Upper lobe of right lung (tissue), 1 donor: ENCODE measurements at regions not wholly inside any gene's neighbourhood (a gene's known extent, or its start where the extent isn't known, plus 50 kb on each side); places are given as distances from the start of the nearest gene placed in this dataset.
"Not testable (repeated sequence)": the region's sequence is repeated elsewhere in the genome, so short reads cannot be mapped to it uniquely, and the experiment has no call there.

Source experiments
- ATAC-seq: fragments of 200-7000 bp; cut with Tn5 transposase; one replicate; pipeline ENCODE4 v1.9.1; 2020; ENCODE audit warnings: mild to moderate bottlenecking, moderate library complexity
- DNase-seq: peaks from one replicate; pipeline ENCODE4 v3.0.0-alpha.2; 2020
- H3K27ac ChIP-seq: fragments of 200-600 bp; one replicate; pipeline ENCODE4 v1.8.0; 2022
- H3K27me3 ChIP-seq: fragments of 200-600 bp; one replicate; pipeline ENCODE4 v1.8.0; 2022; ENCODE audit warnings: mild to moderate bottlenecking
- H3K36me3 ChIP-seq: fragments of 200-600 bp; one replicate; pipeline ENCODE4 v1.8.0; 2022
- H3K4me1 ChIP-seq: fragments of 200-600 bp; one replicate; pipeline ENCODE4 v1.8.0; 2022
- H3K4me3 ChIP-seq: fragments of 200-600 bp; one replicate; pipeline ENCODE4 v1.8.0; 2022; ENCODE audit warnings: mild to moderate bottlenecking
- H3K9me3 ChIP-seq: fragments of 200-600 bp; one replicate; pipeline ENCODE4 v1.8.0; 2022
- intact Hi-C: fragments of 100-400 bp; cut with DNase I; formaldehyde crosslinking; loops from one replicate; pipeline ENCODE4 v1.11.0; 2022
- TF ChIP-seq, protein P1 (sequence below): fragments of 200-600 bp; IDR thresholded peaks from one replicate; pipeline ENCODE4 v1.8.0; 2022; ENCODE audit warnings: antibody characterized with exemption
- donor health status: DM: no; HTN: yes; CAD: no; lungs with severe emphysema.

DNA sequence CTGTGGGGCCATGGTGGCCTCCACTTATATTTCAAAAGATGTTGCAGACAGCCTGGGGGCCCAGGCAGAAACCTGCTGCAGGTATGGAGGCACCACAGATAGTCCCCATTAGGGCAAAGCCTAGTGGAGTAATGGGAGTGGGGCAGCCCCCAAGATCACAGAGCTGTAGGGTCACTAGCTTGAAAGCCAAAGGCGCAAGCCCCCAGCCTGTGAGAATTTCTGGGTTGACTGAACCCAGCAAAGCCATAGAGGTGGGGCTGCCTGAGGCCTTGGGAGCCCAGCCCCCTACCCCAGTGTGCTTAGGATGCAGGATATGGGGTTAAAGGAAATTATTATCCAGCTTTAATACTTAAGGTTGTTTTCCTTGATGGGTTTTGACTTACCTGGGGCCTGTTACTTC is 165.3 kb upstream of the FBN2 start:
- no peak for DNase-seq
- Histone ChIP-seq H3K9me3 (no peaks in the 10 kb centered on the region), H3K36me3 (no peaks in the 10 kb centered on the region), H3K4me1 (no peaks in the 10 kb centered on the region), H3K27me3 (no peaks in the 10 kb centered on the region), H3K4me3 (no peak overlapping the region), H3K27ac (no peak overlapping the region)
- intact Hi-C loops = no loop called here
- TF ChIP-seq, protein P1, sequence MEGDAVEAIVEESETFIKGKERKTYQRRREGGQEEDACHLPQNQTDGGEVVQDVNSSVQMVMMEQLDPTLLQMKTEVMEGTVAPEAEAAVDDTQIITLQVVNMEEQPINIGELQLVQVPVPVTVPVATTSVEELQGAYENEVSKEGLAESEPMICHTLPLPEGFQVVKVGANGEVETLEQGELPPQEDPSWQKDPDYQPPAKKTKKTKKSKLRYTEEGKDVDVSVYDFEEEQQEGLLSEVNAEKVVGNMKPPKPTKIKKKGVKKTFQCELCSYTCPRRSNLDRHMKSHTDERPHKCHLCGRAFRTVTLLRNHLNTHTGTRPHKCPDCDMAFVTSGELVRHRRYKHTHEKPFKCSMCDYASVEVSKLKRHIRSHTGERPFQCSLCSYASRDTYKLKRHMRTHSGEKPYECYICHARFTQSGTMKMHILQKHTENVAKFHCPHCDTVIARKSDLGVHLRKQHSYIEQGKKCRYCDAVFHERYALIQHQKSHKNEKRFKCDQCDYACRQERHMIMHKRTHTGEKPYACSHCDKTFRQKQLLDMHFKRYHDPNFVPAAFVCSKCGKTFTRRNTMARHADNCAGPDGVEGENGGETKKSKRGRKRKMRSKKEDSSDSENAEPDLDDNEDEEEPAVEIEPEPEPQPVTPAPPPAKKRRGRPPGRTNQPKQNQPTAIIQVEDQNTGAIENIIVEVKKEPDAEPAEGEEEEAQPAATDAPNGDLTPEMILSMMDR = no peak
- no peak for ATAC-seq

DNA sequence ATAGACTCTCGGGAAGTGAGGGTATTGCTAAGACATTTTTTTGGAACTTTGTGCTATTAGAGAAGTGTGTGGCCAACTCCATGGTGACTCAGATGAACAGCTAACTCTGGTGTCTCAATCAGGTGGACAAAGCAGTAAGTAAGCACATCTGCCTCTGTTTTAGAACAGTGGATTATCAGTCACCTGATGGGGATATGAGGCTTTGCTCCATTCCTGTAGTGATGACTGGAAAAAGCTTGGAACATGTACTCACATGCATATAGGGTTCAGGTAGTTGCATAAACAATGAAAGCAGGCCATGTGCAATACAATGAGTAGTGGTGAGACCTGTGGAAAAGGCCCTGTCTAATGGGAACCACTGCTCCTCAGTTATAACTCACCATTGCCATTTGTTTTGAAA is 168.2 kb upstream of the FBN2 start:
- no peak overlapping the region for H3K4me3 ChIP-seq
- intact Hi-C loops = no loop called here
- ATAC-seq = no peak
- TF ChIP-seq, protein P1 = no peak
- no peaks in the 10 kb centered on the region for H3K36me3 ChIP-seq
- H3K27ac ChIP-seq = no peak overlapping the region
- no peaks in the 10 kb centered on the region for H3K27me3 ChIP-seq
- H3K4me1 ChIP-seq = no peaks in the 10 kb centered on the region
- no peaks in the 10 kb centered on the region for H3K9me3 ChIP-seq
- no peak for DNase-seq

DNA sequence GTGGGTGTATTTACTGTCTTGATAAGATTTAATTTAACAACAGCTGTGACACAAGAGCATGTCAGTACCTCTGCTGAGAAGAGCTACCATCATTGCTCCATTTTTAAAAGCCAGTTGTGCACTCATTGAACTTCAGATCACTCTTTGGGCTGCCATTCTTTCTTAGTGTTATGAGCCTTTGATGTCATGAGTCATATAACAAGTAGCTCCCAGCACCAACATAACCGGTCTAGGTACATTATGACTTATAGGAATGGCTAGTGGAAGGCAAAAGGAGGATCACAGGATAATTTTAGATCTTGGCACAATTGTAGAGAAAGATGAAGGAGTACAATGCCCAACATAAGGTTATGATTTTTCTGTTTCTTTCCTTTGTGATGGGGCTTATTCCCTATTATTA is 170.8 kb upstream of the FBN2 start:
- Histone ChIP-seq H3K27me3 (no peaks in the 10 kb centered on the region), H3K4me1 (no peaks in the 10 kb centered on the region), H3K27ac (no peak overlapping the region), H3K4me3 (no peak overlapping the region), H3K9me3 (no peaks in the 10 kb centered on the region), H3K36me3 (no peaks in the 10 kb centered on the region)
- DNase-seq = no peak
- intact Hi-C loops = no loop called here
- TF ChIP-seq, protein P1 = no peak
- no peak for ATAC-seq

DNA sequence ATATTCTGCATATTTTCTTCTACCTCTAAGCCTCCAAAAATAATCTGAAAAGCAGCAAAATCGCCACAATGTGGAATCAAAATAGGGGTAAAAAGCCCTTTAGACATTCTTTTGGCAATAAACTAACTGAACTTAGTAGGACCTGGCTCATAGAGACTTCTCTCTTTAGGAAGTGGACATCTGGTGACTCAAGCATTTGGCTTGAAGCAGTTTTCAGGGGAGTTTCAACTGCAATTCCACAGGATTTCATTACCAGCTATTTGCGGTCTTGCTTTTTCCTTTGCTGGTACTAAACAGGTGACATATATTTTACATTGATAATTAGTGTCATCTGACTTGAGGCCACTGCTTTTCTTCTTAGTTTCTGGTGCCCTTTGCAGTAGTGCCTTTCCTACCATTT is 173.2 kb upstream of the FBN2 start:
- no peak overlapping the region for H3K27ac ChIP-seq
- no peaks in the 10 kb centered on the region for H3K9me3 ChIP-seq
- H3K4me1 ChIP-seq = no peaks in the 10 kb centered on the region
- DNase-seq = no peak
- no peaks in the 10 kb centered on the region for H3K27me3 ChIP-seq
- intact Hi-C loops = no loop called here
- TF ChIP-seq, protein P1 = no peak
- ATAC-seq = no peak
- no peak overlapping the region for H3K4me3 ChIP-seq
- no peaks in the 10 kb centered on the region for H3K36me3 ChIP-seq

DNA sequence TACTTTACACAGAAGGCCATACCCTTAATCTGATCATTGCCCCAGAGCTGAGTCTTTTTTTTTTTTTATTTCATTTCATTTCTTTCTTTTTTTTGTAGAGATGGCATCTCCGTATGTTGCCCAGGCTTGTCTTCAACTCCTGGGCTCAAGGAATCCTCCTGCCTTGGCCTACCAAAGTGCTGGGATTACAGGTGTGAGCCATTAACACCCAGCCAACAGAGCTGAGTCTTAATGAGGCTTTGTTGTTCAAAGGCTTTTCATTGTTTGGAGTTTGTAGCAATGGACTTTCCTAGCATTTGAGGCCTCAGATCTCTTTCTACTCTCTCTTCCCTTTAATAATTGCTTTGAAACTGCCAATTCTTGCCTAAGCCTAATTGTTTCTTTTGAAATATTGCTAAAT is 176.5 kb upstream of the FBN2 start:
- Histone ChIP-seq H3K9me3 (no peaks in the 10 kb centered on the region), H3K36me3 (no peaks in the 10 kb centered on the region), H3K27ac (no peak overlapping the region), H3K4me1 (no peaks in the 10 kb centered on the region), H3K27me3 (no peaks in the 10 kb centered on the region), H3K4me3 (no peak overlapping the region)
- TF ChIP-seq, protein P1 = no peak
- ATAC-seq (no peak), DNase-seq (no peak)
- intact Hi-C loops = no loop called here

DNA sequence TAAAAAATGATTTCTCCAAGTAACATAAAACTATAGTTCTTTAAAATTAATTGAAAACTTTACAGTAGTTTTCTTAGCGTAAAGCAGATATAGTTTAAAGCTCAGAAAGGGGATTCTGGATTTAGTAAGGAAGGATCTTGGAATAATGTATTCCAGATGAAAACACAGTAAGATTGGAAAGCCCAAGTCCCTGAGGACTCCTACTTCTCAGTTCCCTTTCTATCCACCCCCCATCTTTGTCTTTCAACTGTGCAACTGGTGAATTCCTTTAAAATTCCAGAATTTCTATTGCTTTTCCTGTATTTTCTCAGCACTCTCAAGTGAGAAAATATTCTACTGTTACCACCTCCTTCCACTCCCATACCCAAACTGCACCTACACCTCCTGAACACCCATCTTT is 184.5 kb upstream of the FBN2 start:
- DNase-seq (no peak), ATAC-seq (no peak)
- Histone ChIP-seq H3K4me3 (no peak overlapping the region), H3K4me1 (no peaks in the 10 kb centered on the region), H3K9me3 (no peaks in the 10 kb centered on the region), H3K36me3 (no peaks in the 10 kb centered on the region), H3K27ac (no peak overlapping the region), H3K27me3 (no peaks in the 10 kb centered on the region)
- TF ChIP-seq, protein P1 = no peak
- intact Hi-C loops = no loop called here

DNA sequence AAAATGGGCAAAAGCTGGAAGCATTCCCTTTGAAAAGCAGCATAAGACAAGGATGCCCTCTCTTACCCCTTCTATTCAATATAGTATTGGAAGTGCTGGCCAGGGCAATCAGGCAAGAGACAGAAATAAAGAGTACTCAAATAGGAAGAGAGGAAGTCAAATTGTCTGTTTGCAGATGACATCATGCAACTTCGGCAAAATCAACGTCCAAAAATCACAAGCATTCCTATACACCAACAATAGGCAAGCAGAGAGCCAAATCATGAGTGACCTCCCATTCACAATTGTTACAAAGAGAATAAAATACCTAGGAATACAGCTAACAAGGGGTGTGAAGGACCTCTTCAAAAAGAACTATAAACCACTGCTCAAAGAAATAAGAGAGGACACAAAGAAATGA is 192.0 kb upstream of the FBN2 start:
- H3K36me3 ChIP-seq, H3K4me1 ChIP-seq, H3K9me3 ChIP-seq, ATAC-seq, H3K4me3 ChIP-seq, H3K27me3 ChIP-seq, intact Hi-C loops, DNase-seq, H3K27ac ChIP-seq: not testable (repeated sequence)

DNA sequence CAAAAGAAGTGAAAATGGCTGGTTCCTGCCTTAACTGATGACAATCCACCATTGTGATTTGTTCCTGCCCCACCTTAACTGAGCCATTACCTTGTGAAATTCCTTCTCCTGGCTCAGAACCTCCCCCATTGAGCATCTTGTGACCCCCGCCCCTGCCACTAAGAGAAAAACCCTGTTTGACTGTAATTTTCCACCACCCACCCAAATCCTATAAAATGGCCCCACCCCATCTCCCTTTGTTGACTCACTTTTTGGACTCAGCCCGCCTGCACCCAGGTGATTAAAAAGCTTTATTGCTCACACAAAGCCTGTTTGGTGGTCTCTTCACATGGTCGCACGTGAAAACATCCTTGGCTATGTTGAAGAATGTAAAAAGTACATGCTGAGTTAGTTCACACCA is 197.6 kb upstream of the FBN2 start:
- H3K27ac ChIP-seq, H3K4me1 ChIP-seq, H3K4me3 ChIP-seq, H3K36me3 ChIP-seq, H3K9me3 ChIP-seq, DNase-seq, intact Hi-C loops, H3K27me3 ChIP-seq, ATAC-seq: not testable (repeated sequence)
